ENCODE measurements at regions not wholly inside any gene's neighbourhood (a gene's known extent, or its start where the extent isn't known, plus 50 kb on each side); places are given as distances from the start of the nearest gene placed in this dataset.
"Not testable (repeated sequence)": the region's sequence is repeated elsewhere in the genome, so short reads cannot be mapped to it uniquely, and the experiment has no call there.

- intact Hi-C loops (cut with micrococcal nuclease) = no loop called here
- no peaks in the 10 kb centered on the region for H3K9me3 Mint-ChIP-seq
- H3K27me3 Mint-ChIP-seq = peaks cover 7% of the 10 kb centered on the region
- DNase-seq (no peak), ATAC-seq (no peak)
- no peak overlapping the region for H3K27ac Mint-ChIP-seq
- H3K36me3 Mint-ChIP-seq (ENCODE audit: low read depth) = no peaks in the 10 kb centered on the region
- H3K4me3 Mint-ChIP-seq = peak overlapping the region; percentile 7
- ChIA-PET POLR2A (no interaction called here), CTCF (no interaction called here)
- TF ChIP-seq CTCF (IDR thresholded peaks at IDR 0.05) = no peak
- peaks cover 3% of the 10 kb centered on the region for H3K4me1 Mint-ChIP-seq (ENCODE audit: low read depth)
Observed at GRCh38 chr5:62093976-62094375, 212.0 kb upstream of the KIF2A start.

GRCh38 chr5:62097361-62097760, 208.6 kb upstream of the KIF2A start:
- ATAC-seq (no peak), DNase-seq (no peak)
- H3K4me1 Mint-ChIP-seq (ENCODE audit: low read depth) = peaks cover 3% of the 10 kb centered on the region
- no peaks in the 10 kb centered on the region for H3K36me3 Mint-ChIP-seq (ENCODE audit: low read depth)
- H3K27ac Mint-ChIP-seq = no peak overlapping the region
- intact Hi-C loops (cut with micrococcal nuclease) = no loop called here
- no peaks in the 10 kb centered on the region for H3K9me3 Mint-ChIP-seq
- no peak for TF ChIP-seq CTCF (IDR thresholded peaks at IDR 0.05)
- H3K4me3 Mint-ChIP-seq = no peak overlapping the region
- POLR2A ChIA-PET = no interaction called here
- CTCF ChIA-PET = no interaction called here
- peaks cover 6% of the 10 kb centered on the region for H3K27me3 Mint-ChIP-seq

- H3K4me1 Mint-ChIP-seq (ENCODE audit: low read depth) = no peaks in the 10 kb centered on the region
- no peak overlapping the region for H3K27ac Mint-ChIP-seq
- POLR2A ChIA-PET = no interaction called here
- H3K36me3 Mint-ChIP-seq (ENCODE audit: low read depth) = no peaks in the 10 kb centered on the region
- H3K27me3 Mint-ChIP-seq = no peaks in the 10 kb centered on the region
- CTCF ChIA-PET = no interaction called here
- no peaks in the 10 kb centered on the region for H3K9me3 Mint-ChIP-seq
- intact Hi-C loops (cut with micrococcal nuclease) = no loop called here
- no peak for TF ChIP-seq CTCF (IDR thresholded peaks at IDR 0.05)
- ATAC-seq (no peak), DNase-seq (no peak)
- H3K4me3 Mint-ChIP-seq = no peak overlapping the region
Observed at GRCh38 chr5:62100201-62100600, 205.8 kb upstream of the KIF2A start.

- H3K36me3 Mint-ChIP-seq (ENCODE audit: low read depth); ATAC-seq; DNase-seq; H3K27ac Mint-ChIP-seq; H3K4me3 Mint-ChIP-seq; H3K27me3 Mint-ChIP-seq; H3K4me1 Mint-ChIP-seq (ENCODE audit: low read depth); H3K9me3 Mint-ChIP-seq; POLR2A ChIA-PET; CTCF ChIA-PET; intact Hi-C loops (cut with micrococcal nuclease): not testable (repeated sequence)
Observed at GRCh38 chr5:62103863-62104262, 202.1 kb upstream of the KIF2A start.

- Mint-ChIP-seq H3K4me1 (ENCODE audit: low read depth) (no peaks in the 10 kb centered on the region), H3K36me3 (ENCODE audit: low read depth) (no peaks in the 10 kb centered on the region), H3K4me3 (no peak overlapping the region), H3K27me3 (peaks cover 1% of the 10 kb centered on the region), H3K9me3 (no peaks in the 10 kb centered on the region), H3K27ac (no peak overlapping the region)
- CTCF ChIA-PET = no interaction called here
- no peak for ATAC-seq
- POLR2A ChIA-PET = no interaction called here
- intact Hi-C loops (cut with micrococcal nuclease) = no loop called here
- TF ChIP-seq CTCF (IDR thresholded peaks at IDR 0.05) = no peak
- no peak for DNase-seq
Observed at GRCh38 chr5:62111428-62111827, 194.6 kb upstream of the KIF2A start.

GRCh38 chr5:62112689-62113228, 193.2 kb upstream of the KIF2A start:
- DNase-seq (no peak), ATAC-seq (no peak)
- intact Hi-C loops (cut with micrococcal nuclease) = no loop called here
- no peaks in the 10 kb centered on the region for H3K36me3 Mint-ChIP-seq (ENCODE audit: low read depth)
- no peak overlapping the region for H3K27ac Mint-ChIP-seq
- no peak overlapping the region for H3K4me3 Mint-ChIP-seq
- H3K9me3 Mint-ChIP-seq = no peaks in the 10 kb centered on the region
- H3K27me3 Mint-ChIP-seq = peaks cover 1% of the 10 kb centered on the region
- POLR2A ChIA-PET = no interaction called here
- CTCF ChIA-PET = no interaction called here
- H3K4me1 Mint-ChIP-seq (ENCODE audit: low read depth) = no peaks in the 10 kb centered on the region
- no peak for TF ChIP-seq CTCF (IDR thresholded peaks at IDR 0.05)

Data from activated CD8-positive, alpha-beta T cell treated with anti-CD3 and anti-CD28 coated beads for 36 hours (primary cell).